Immature natural killer cell (primary cell): ENCODE measurements at regions not wholly inside any gene's neighbourhood (a gene's known extent, or its start where the extent isn't known, plus 50 kb on each side); places are given as distances from the start of the nearest gene placed in this dataset.

Experiments
- DNase-seq, 3 donors: peaks; one replicate each; pipeline ENCODE4 v3.0.0; 2022; ENCODE audit warnings: mixed read lengths in 1 of 3
- H3K27ac Mint-ChIP-seq, 6 donors: one replicate each; pipeline ENCODE4 v1.8.0; 2020; ENCODE audit warnings: mixed read lengths in 6 of 6, mild to moderate bottlenecking in 5 of 6, inconsistent platforms in 4 of 6, moderate library complexity in 3 of 6
- H3K27me3 Mint-ChIP-seq, 3 donors: one replicate each; pipeline ENCODE4 v1.8.0; 2020 to 2021; ENCODE audit warnings: low read depth in 3 of 3, mild to moderate bottlenecking in 3 of 3, mixed read lengths in 3 of 3, moderate library complexity in 3 of 3, inconsistent platforms in 1 of 3
- H3K36me3 Mint-ChIP-seq, 3 donors: one replicate each; pipeline ENCODE4 v1.8.0; 2020; ENCODE audit warnings: mixed read lengths in 3 of 3, inconsistent platforms in 2 of 3, mild to moderate bottlenecking in 2 of 3
- H3K4me1 Mint-ChIP-seq, 2 donors: one replicate each; pipeline ENCODE4 v1.8.0; 2020; ENCODE audit warnings: inconsistent platforms in 2 of 2, mild to moderate bottlenecking in 2 of 2, mixed read lengths in 2 of 2, moderate library complexity in 1 of 2
- H3K4me3 Mint-ChIP-seq, 5 donors: one replicate each; pipeline ENCODE4 v1.8.0; 2020; ENCODE audit warnings: mild to moderate bottlenecking in 5 of 5, mixed read lengths in 5 of 5, inconsistent platforms in 3 of 5, moderate library complexity in 3 of 5
- H3K9me3 Mint-ChIP-seq, 6 donors: one replicate each; pipeline ENCODE4 v1.8.0; 2020; ENCODE audit warnings: mild to moderate bottlenecking in 6 of 6, mixed read lengths in 6 of 6, inconsistent platforms in 4 of 6, moderate library complexity in 3 of 6

- Mint-ChIP-seq H3K27ac (peak overlapping the region in 1 of 6 donors; percentile 32), H3K4me1 (no peaks in the 10 kb centered on the region), H3K9me3 (no peaks in the 10 kb centered on the region), H3K27me3 (peaks cover 0 to 2% (median 1%) of the 10 kb centered on the region in 3 donors), H3K36me3 (no peaks in the 10 kb centered on the region), H3K4me3 (no peak overlapping the region)
- DNase-seq = no peak
These were observed 90.9 kb upstream of the KLF7 start for GRCh38 chr2:207256476-207257207.

- Mint-ChIP-seq H3K27me3 (peaks cover 0 to 2% (median 1%) of the 10 kb centered on the region in 3 donors), H3K36me3 (no peaks in the 10 kb centered on the region), H3K9me3 (no peaks in the 10 kb centered on the region), H3K27ac (no peak overlapping the region), H3K4me1 (no peaks in the 10 kb centered on the region), H3K4me3 (no peak overlapping the region)
- DNase-seq = no peak
These were observed 91.8 kb upstream of the KLF7 start for GRCh38 chr2:207257251-207258250.

DNA sequence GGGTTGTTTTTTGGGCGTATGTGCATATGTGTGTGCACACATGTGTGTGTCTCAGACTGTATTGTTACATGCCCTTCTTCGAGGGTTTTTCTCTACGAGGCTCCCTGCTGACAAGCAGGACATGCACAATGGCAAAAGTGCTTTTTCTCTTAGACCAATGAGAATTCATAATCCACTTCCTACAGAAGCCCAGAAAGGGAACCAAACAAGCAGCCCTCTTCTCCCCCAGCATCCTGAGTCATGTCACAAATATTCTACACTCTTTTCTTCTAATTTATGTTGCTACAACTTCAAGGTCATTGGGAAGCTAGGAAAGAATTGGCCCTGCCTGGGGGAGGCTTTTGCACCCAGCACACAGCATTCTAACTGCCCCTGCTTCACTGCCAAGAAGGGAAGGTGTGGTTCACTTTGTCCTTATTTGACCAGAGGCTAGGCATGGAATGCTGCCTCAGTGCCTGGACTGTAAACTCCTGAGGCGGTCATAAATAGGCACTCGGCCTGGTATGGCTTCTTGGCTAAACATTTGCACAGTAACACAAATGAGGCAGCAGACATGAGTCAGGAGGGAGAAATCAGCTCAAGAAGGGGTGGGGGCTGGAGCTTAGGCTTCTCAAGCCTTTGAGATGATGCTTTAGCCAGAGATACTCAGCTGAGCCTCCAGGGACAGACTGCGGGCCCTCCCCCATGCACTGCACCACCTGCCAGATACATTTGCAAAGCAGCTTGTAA lies 92.7 kb upstream of the KLF7 start:
- Mint-ChIP-seq H3K36me3 (no peaks in the 10 kb centered on the region), H3K4me3 (no peak overlapping the region), H3K27me3 (peaks cover 0 to 2% (median 1%) of the 10 kb centered on the region in 3 donors), H3K4me1 (no peaks in the 10 kb centered on the region), H3K9me3 (no peaks in the 10 kb centered on the region), H3K27ac (no peak overlapping the region)
- no peak for DNase-seq

DNA sequence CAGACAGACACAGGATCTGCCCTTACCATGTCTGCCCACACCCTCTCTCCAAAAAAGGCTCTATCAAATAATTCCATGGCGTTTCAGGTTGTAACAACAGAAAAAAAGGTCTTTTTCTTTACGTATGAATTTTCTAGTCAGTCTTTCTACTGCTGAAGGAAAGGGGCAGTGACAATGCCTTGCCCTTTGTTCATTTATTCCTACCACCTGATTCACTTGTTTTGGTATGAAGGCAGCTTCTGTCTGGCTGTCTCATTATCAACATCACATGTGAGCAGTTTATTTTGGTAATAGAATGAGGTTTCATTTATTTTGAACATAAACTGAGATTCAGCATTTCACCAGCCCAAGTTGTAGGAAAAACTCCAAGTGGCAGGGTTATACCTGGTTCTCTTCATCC lies 94.3 kb upstream of the KLF7 start:
- no peaks in the 10 kb centered on the region for H3K36me3 Mint-ChIP-seq
- H3K4me1 Mint-ChIP-seq = no peaks in the 10 kb centered on the region
- no peak for DNase-seq
- no peak overlapping the region for H3K4me3 Mint-ChIP-seq
- H3K9me3 Mint-ChIP-seq = no peaks in the 10 kb centered on the region
- peaks cover 0 to 2% (median under 1%) of the 10 kb centered on the region in 3 donors for H3K27me3 Mint-ChIP-seq
- no peak overlapping the region for H3K27ac Mint-ChIP-seq

DNA sequence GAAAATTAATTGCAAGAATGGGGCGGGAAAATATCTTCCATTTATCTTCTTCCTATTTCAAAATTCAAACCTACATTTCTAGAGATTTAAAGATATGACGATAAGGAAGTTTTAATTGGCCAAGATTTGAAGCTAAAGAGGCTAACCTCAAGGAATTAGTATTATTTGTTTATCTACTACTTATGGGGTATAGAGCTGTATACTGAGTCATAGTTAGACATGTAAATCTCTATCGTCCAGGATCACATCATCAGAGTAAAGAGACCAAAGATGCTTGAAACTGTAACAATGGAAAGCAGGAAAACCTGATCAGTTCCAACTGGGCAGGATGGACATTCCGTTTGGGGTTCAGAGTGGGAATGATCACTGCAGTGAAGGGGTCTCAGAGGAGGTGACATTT lies 95.2 kb upstream of the KLF7 start:
- Mint-ChIP-seq H3K36me3 (no peaks in the 10 kb centered on the region), H3K4me3 (no peak overlapping the region), H3K27ac (no peak overlapping the region), H3K9me3 (no peaks in the 10 kb centered on the region), H3K4me1 (no peaks in the 10 kb centered on the region), H3K27me3 (peaks cover 0 to 2% (median 2%) of the 10 kb centered on the region in 3 donors)
- no peak for DNase-seq

DNA sequence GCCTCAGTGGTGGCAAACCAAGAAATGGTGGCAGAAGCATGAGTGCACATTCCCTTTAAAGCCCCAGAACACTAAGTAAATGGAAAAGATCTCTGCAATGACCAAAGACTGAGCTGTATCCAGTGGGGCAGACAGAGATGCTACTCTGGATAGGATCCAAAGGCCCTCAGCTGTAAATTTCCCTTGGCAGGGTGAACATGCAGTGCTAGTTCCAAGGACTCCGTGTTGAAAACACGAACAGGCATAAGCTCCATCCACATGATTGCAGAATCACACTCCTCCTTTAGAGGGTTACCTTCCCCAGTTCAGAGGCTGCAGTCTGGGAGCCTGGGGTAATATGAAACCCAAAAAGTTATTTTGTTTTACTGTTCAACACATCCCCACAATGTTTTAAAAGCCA lies 98.6 kb upstream of the KLF7 start:
- Mint-ChIP-seq H3K36me3 (no peaks in the 10 kb centered on the region), H3K9me3 (no peaks in the 10 kb centered on the region), H3K4me3 (no peak overlapping the region), H3K27me3 (peaks cover 0 to 2% (median 0%) of the 10 kb centered on the region in 3 donors), H3K27ac (no peak overlapping the region), H3K4me1 (no peaks in the 10 kb centered on the region)
- DNase-seq = no peak

DNA sequence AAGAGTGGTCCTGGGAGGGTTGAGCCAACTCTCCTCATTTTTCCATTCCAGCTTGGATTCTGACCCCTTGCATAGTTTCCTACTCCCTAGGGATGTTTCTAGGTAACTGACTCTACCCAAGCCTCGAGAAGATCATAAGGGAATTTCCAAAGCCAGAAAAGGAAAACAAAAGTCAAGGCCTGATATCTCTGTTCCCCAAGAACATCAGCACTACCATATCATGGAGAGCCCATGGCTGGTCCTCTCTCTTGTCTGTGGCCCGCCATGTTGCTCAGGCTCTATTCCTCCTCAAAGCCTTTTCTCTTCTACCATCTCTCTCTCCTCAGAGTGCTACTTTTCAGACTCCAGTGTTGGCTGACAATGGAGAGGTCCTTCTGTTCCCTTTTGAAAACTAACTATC lies 99.6 kb upstream of the KLF7 start:
- H3K27me3 Mint-ChIP-seq = peaks cover 0 to 2% (median 0%) of the 10 kb centered on the region in 3 donors
- H3K4me1 Mint-ChIP-seq = no peaks in the 10 kb centered on the region
- no peak overlapping the region for H3K27ac Mint-ChIP-seq
- H3K4me3 Mint-ChIP-seq = no peak overlapping the region
- no peaks in the 10 kb centered on the region for H3K9me3 Mint-ChIP-seq
- DNase-seq = no peak
- no peaks in the 10 kb centered on the region for H3K36me3 Mint-ChIP-seq

DNA sequence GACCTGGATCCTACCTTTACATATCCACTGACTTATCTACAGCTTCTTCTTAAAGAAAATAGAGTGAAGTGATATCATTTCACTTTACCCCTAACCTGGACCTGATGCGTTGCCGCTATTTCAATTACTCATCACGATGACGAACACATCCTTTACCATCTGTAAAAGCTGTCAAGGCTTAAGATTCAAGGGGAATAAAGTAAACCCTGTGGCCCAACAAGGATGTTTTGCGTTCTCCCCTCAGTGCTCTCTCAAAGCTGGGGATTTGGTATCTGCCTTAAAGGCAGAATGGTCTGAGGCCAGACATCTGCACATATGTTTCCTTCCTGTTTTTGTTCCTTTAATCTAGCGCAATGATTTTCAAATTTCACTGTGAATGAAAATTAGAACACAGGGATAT lies 100.1 kb upstream of the KLF7 start:
- no peaks in the 10 kb centered on the region for H3K36me3 Mint-ChIP-seq
- H3K27me3 Mint-ChIP-seq = peaks cover 0 to 2% (median 0%) of the 10 kb centered on the region in 3 donors
- H3K4me1 Mint-ChIP-seq = no peaks in the 10 kb centered on the region
- DNase-seq = no peak
- H3K9me3 Mint-ChIP-seq = no peaks in the 10 kb centered on the region
- H3K27ac Mint-ChIP-seq = no peak overlapping the region
- no peak overlapping the region for H3K4me3 Mint-ChIP-seq

- Mint-ChIP-seq H3K36me3 (no peaks in the 10 kb centered on the region), H3K4me3 (no peak overlapping the region), H3K27me3 (peaks cover 0 to 2% (median 0%) of the 10 kb centered on the region in 3 donors), H3K4me1 (no peaks in the 10 kb centered on the region), H3K9me3 (no peaks in the 10 kb centered on the region), H3K27ac (no peak overlapping the region)
- DNase-seq = no peak
These were observed 100.9 kb upstream of the KLF7 start for GRCh38 chr2:207266648-207267047.

GRCh38 chr2:207269038-207269437 lies 103.3 kb upstream of the KLF7 start:
- Mint-ChIP-seq H3K4me1 (no peaks in the 10 kb centered on the region), H3K27me3 (peaks cover 0 to 2% (median 0%) of the 10 kb centered on the region in 3 donors), H3K9me3 (no peaks in the 10 kb centered on the region), H3K4me3 (no peak overlapping the region), H3K27ac (no peak overlapping the region), H3K36me3 (no peaks in the 10 kb centered on the region)
- no peak for DNase-seq

DNA sequence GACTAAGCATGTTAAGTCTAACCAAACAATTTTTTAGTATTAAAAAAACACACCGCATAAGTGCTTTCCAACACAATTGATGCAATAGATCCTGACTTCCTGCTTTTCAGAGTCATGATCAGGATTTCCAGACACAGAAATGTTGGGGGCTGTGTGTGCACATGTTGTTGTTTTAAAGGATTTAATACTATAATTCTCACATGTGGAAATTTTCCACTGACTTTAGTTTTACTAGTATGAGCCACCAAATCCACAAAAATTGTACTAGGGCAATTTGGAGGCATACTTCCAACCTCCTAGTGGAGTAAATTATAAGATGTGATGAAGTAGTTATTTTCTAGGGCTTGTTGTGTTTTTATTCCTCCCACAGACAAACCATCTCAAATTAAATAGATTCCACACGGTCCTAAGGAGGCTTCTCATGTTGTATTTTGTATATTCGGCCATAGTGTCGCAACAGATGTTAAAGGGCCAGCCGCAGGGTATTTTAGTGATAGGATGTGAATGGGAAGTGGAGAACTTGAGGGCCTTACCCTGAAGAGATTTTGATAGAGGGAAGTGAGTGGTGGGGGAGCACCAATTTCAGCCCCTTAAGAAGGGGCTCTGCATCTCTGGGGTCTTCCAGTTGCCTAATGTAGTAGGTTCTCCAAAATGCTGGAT lies 108.9 kb upstream of the KLF7 start:
- H3K27me3 Mint-ChIP-seq = peaks cover 0 to 3% (median 2%) of the 10 kb centered on the region in 3 donors
- H3K4me1 Mint-ChIP-seq = no peaks in the 10 kb centered on the region
- no peak for DNase-seq
- H3K27ac Mint-ChIP-seq = no peak overlapping the region
- peaks cover 0 to 2% (median 0%) of the 10 kb centered on the region in 6 donors for H3K9me3 Mint-ChIP-seq
- no peak overlapping the region for H3K4me3 Mint-ChIP-seq
- H3K36me3 Mint-ChIP-seq = no peaks in the 10 kb centered on the region

GRCh38 chr2:207275779-207276178 lies 110.0 kb upstream of the KLF7 start:
- H3K4me3 Mint-ChIP-seq = no peak overlapping the region
- no peak for DNase-seq
- H3K27ac Mint-ChIP-seq = no peak overlapping the region
- no peaks in the 10 kb centered on the region for H3K4me1 Mint-ChIP-seq
- H3K36me3 Mint-ChIP-seq = no peaks in the 10 kb centered on the region
- H3K9me3 Mint-ChIP-seq = peaks cover 0 to 2% (median 0%) of the 10 kb centered on the region in 6 donors
- H3K27me3 Mint-ChIP-seq = peaks cover 0 to 3% (median 2%) of the 10 kb centered on the region in 3 donors

- Mint-ChIP-seq H3K4me1 (no peaks in the 10 kb centered on the region), H3K36me3 (no peaks in the 10 kb centered on the region), H3K4me3 (no peak overlapping the region), H3K27me3 (peaks cover 0 to 3% (median 2%) of the 10 kb centered on the region in 3 donors), H3K27ac (no peak overlapping the region), H3K9me3 (peaks cover 0 to 2% (median 0%) of the 10 kb centered on the region in 6 donors)
- no peak for DNase-seq
These were observed 110.5 kb upstream of the KLF7 start for GRCh38 chr2:207276248-207276647.
